Thyroid gland (tissue), 4 donors: ENCODE measurements at regions not wholly inside any gene's neighbourhood (a gene's known extent, or its start where the extent isn't known, plus 50 kb on each side); places are given as distances from the start of the nearest gene placed in this dataset.

Experiments
- DNase-seq, 2 donors: peaks; one replicate each; pipeline ENCODE4 v3.0.0-alpha.2; 2019
- H3K27ac ChIP-seq, 3 donors: fragments of 200-600 bp; sonication (generic); 1 replicate in 2 of 3; 2 replicates in 1 of 3; pipeline ENCODE4 v1.5.1; 2016 to 2019; ENCODE audit warnings: mild to moderate bottlenecking in 1 of 3, moderate library complexity in 1 of 3
- H3K27me3 ChIP-seq: fragments of 200-600 bp; sonication (generic); one replicate; pipeline ENCODE4 v1.5.1; 2019
- H3K36me3 ChIP-seq, 2 donors: fragments of 200-600 bp; sonication (generic); one replicate each; pipeline ENCODE4 v1.5.1; 2016 to 2019
- H3K4me1 ChIP-seq, 2 donors: fragments of 200-600 bp; sonication (generic); one replicate each; pipeline ENCODE4 v1.5.1; 2017 to 2019
- H3K4me3 ChIP-seq, 3 donors: fragments of 200-600 bp; sonication (generic); replicated peaks in 1 of 3; 1 replicate in 2 of 3; 2 replicates in 1 of 3; pipeline ENCODE4 v1.5.1; 2016; ENCODE audit warnings: mild to moderate bottlenecking in 1 of 3
- H3K9me3 ChIP-seq: fragments of 200-600 bp; sonication (generic); one replicate; pipeline ENCODE4 v1.5.1; 2017
- CTCF ChIP-seq, 6 experiments: fragments of 200-600 bp in 3 of 6; fragments of 450-650 bp in 3 of 6; sonication (generic) in 3 of 6; IDR thresholded peaks; one replicate each; pipeline ENCODE4 v1.5.1; 2016 to 2019; ENCODE audit warnings: antibody characterized with exemption in 6 of 6, mild to moderate bottlenecking in 2 of 6, inconsistent platforms in 1 of 6, moderate library complexity in 1 of 6
- POLR2A ChIP-seq, 2 donors: fragments of 450-650 bp; IDR thresholded peaks; one replicate each; pipeline ENCODE4 v1.6.1; 2017; ENCODE audit warnings: antibody characterized with exemption in 2 of 2, mild to moderate bottlenecking in 2 of 2, moderate library complexity in 1 of 2
- WGBS, 2 donors: methylation state at CpG; one replicate each; pipeline ENCODE4 v1.1.5; 2017; 5-methylcytosine and 5-hydroxymethylcytosine counted together
- intact Hi-C: fragments of 100-400 bp; cut with DNase I; formaldehyde crosslinking; loops from one replicate; pipeline ENCODE4 v1.15.1; 2023

DNA sequence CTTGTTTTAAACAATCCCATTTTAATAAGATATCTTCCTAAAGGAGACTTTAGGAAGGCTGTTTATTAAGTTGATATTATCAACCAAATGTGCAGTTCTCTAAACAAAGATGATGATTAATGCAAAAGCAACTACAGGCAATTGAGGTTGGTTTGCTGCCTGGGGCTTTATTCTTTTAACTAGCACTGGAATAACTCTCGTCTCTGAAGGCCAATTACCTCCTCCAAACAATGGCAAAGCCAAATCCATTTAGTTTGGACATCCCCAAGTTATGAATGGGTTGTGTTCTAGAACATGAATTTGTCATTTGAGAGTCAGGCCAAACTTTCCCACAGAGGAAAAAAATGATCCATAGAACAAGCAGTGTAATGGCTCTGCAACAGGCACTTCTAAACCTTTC lies 114.1 kb downstream of the SLC16A9 start:
- WGBS, 2 donors = 61 to 82% methylated on average over 1 of the region's 1 CpG
- Histone ChIP-seq H3K36me3 (no peaks in the 10 kb centered on the region), H3K9me3 (no peaks in the 10 kb centered on the region), H3K27me3 (no peaks in the 10 kb centered on the region), H3K4me1 (no peaks in the 10 kb centered on the region), H3K27ac (no peak overlapping the region), H3K4me3 (no peak overlapping the region)
- TF ChIP-seq CTCF (IDR thresholded peaks at IDR 0.05) (no peak), POLR2A (IDR thresholded peaks at IDR 0.05) (no peak)
- intact Hi-C loops = no loop called here
- no peak for DNase-seq

- DNase-seq = no peak
- Histone ChIP-seq H3K4me1 (no peaks in the 10 kb centered on the region), H3K27ac (no peak overlapping the region), H3K4me3 (no peak overlapping the region), H3K36me3 (no peaks in the 10 kb centered on the region), H3K27me3 (no peaks in the 10 kb centered on the region), H3K9me3 (no peaks in the 10 kb centered on the region)
- intact Hi-C loops = no loop called here
- WGBS, 2 donors = 94 to 97% methylated on average over 1 to 2 of the region's 2 CpGs
- TF ChIP-seq POLR2A (IDR thresholded peaks at IDR 0.05) (no peak), CTCF (IDR thresholded peaks at IDR 0.05) (no peak)
Observed at GRCh38 chr10:59593768-59594167, 115.9 kb downstream of the SLC16A9 start.

DNA sequence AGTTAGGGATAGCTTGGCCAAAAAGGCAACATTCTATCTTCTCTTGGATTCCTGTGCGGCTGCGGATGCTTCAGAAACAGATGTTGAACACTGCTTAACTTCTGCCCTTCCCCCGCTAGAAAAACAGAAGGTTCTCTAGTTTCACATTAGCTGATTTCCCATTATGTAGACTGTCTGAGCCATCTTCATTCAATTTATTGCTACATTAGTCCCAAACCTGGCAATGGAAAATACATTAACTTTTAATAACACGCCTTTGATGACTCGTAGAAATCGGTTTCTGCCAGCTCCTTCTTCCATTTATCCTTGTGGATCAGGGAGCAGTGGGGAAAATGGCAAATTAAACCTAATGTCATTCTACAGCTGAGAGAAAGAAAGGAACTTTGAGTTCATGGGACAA lies 119.9 kb downstream of the SLC16A9 start:
- H3K27me3 ChIP-seq = no peaks in the 10 kb centered on the region
- H3K27ac ChIP-seq = no peak overlapping the region
- WGBS, 2 donors = 87 to 89% methylated on average over 6 of the region's 6 CpGs
- H3K9me3 ChIP-seq = no peaks in the 10 kb centered on the region
- no peak overlapping the region for H3K4me3 ChIP-seq
- intact Hi-C loops = no loop called here
- TF ChIP-seq POLR2A (IDR thresholded peaks at IDR 0.05) = no peak
- no peak for TF ChIP-seq CTCF (IDR thresholded peaks at IDR 0.05)
- DNase-seq = no peak
- no peaks in the 10 kb centered on the region for H3K4me1 ChIP-seq
- no peaks in the 10 kb centered on the region for H3K36me3 ChIP-seq

- no peak for TF ChIP-seq CTCF (IDR thresholded peaks at IDR 0.05)
- TF ChIP-seq POLR2A (IDR thresholded peaks at IDR 0.05) = no peak
- H3K27me3 ChIP-seq = no peaks in the 10 kb centered on the region
- no peak for DNase-seq
- H3K4me3 ChIP-seq = no peak overlapping the region
- intact Hi-C loops = no loop called here
- H3K27ac ChIP-seq = no peak overlapping the region
- H3K36me3 ChIP-seq = no peaks in the 10 kb centered on the region
- no peaks in the 10 kb centered on the region for H3K9me3 ChIP-seq
- no peaks in the 10 kb centered on the region for H3K4me1 ChIP-seq
- 76 to 79% methylated on average over 6 of the region's 6 CpGs for WGBS, 2 donors
Observed at GRCh38 chr10:59588791-59589190, 120.9 kb downstream of the SLC16A9 start.

GRCh38 chr10:59587756-59588140 lies 121.9 kb downstream of the SLC16A9 start:
- Histone ChIP-seq H3K27ac (no peak overlapping the region), H3K36me3 (no peaks in the 10 kb centered on the region), H3K9me3 (no peaks in the 10 kb centered on the region), H3K4me1 (no peaks in the 10 kb centered on the region), H3K4me3 (no peak overlapping the region), H3K27me3 (no peaks in the 10 kb centered on the region)
- intact Hi-C loops = no loop called here
- TF ChIP-seq CTCF (IDR thresholded peaks at IDR 0.05) (no peak), POLR2A (IDR thresholded peaks at IDR 0.05) (no peak)
- DNase-seq = no peak
- 46 to 63% methylated on average over 2 of the region's 2 CpGs for WGBS, 2 donors
